Right cardiac atrium (tissue), 5 donors: ENCODE measurements at regions not wholly inside any gene's neighbourhood (a gene's known extent, or its start where the extent isn't known, plus 50 kb on each side); places are given as distances from the start of the nearest gene placed in this dataset.
A peak's percentile ranks its signal among the peaks of the same experiment; 100 is the strongest.

Experiments
- ATAC-seq, 2 donors: fragments of 200-7000 bp; cut with Tn5 transposase; one replicate each; pipeline versions ENCODE4 v1.8.0 to v1.9.1; 2020; ENCODE audit warnings: moderate library complexity in 2 of 2, mild to moderate bottlenecking in 1 of 2
- DNase-seq, 3 donors: peaks; one replicate each; pipeline ENCODE4 v3.0.0-alpha.2; 2020
- H3K27ac ChIP-seq: one replicate; pipeline ENCODE4 v1.5.1; 2013; ENCODE audit warnings: mild to moderate bottlenecking, low read length, control low read depth, moderate library complexity
- H3K27me3 ChIP-seq: one replicate; pipeline ENCODE4 v1.6.1; 2013; ENCODE audit not compliant: control insufficient read depth, insufficient read depth
- H3K4me1 ChIP-seq: one replicate; pipeline ENCODE4 v1.6.1; 2013; ENCODE audit warnings: low read length; ENCODE audit not compliant: control insufficient read depth, insufficient read depth
- H3K4me3 ChIP-seq: one replicate; pipeline ENCODE4 v1.5.1; 2013; ENCODE audit warnings: low read length, control low read depth
- H3K9me3 ChIP-seq: one replicate; pipeline ENCODE4 v1.6.1; 2013; ENCODE audit warnings: low read length; ENCODE audit not compliant: control insufficient read depth
- WGBS: extraction: QIAGEN DNeasy Blood & Tissue Kit; methylation state at CpG from one replicate; pipeline ENCODE4 v1.1.7; 2013; 5-methylcytosine and 5-hydroxymethylcytosine counted together
- intact Hi-C, 4 donors: fragments of 100-400 bp; cut with DNase I; formaldehyde crosslinking; loops; one replicate each; pipeline versions ENCODE4 v1.11.0 to v1.14.0; 2022 to 2023
- donor health status: healthy with polysubstance abuse.
- donor health status: DM: no; HTN: yes; CAD: no.
- donor health status: DM: no; HTN: no; CAD: no.
- donor health status: DM: no; HTN: yes; CAD: no; lungs with severe emphysema.
- donor health status: DM: yes; HTN: yes; CAD: no.

- ATAC-seq: no peak
- no peak for DNase-seq
- H3K27ac ChIP-seq: no peak overlapping the region
- 81% methylated on average over 12 of the region's 12 CpGs for WGBS
- intact Hi-C loops: no loop called here
- no peaks in the 10 kb centered on the region for H3K9me3 ChIP-seq
- H3K27me3 ChIP-seq: no peaks in the 10 kb centered on the region
- no peaks in the 10 kb centered on the region for H3K4me1 ChIP-seq
- H3K4me3 ChIP-seq: no peak overlapping the region
Observed at GRCh38 chr14:53613404-53614253, 343.0 kb downstream of the BMP4 start.

- ATAC-seq (no peak), DNase-seq (no peak)
- Histone ChIP-seq H3K27ac (no peak overlapping the region), H3K4me1 (no peaks in the 10 kb centered on the region), H3K4me3 (no peak overlapping the region), H3K9me3 (no peaks in the 10 kb centered on the region), H3K27me3 (no peaks in the 10 kb centered on the region)
- intact Hi-C loops: no loop called here
Observed at GRCh38 chr14:53610947-53611346, 345.7 kb downstream of the BMP4 start.

GRCh38 chr14:53609009-53609408 is 347.6 kb downstream of the BMP4 start:
- WGBS: 71% methylated on average over 1 of the region's 1 CpG
- H3K27me3 ChIP-seq: no peaks in the 10 kb centered on the region
- no peak for ATAC-seq
- H3K27ac ChIP-seq: no peak overlapping the region
- intact Hi-C loops: no loop called here
- DNase-seq: no peak
- no peaks in the 10 kb centered on the region for H3K9me3 ChIP-seq
- H3K4me3 ChIP-seq: no peak overlapping the region
- H3K4me1 ChIP-seq: no peaks in the 10 kb centered on the region

- intact Hi-C loops: no loop called here
- Histone ChIP-seq H3K27ac (no peak overlapping the region), H3K4me3 (no peak overlapping the region), H3K4me1 (no peaks in the 10 kb centered on the region), H3K27me3 (no peaks in the 10 kb centered on the region), H3K9me3 (no peaks in the 10 kb centered on the region)
- ATAC-seq (no peak), DNase-seq (no peak)
- 72% methylated on average over 5 of the region's 5 CpGs for WGBS
Observed at GRCh38 chr14:53608369-53608768, 348.3 kb downstream of the BMP4 start.

- intact Hi-C loops: no loop called here
- WGBS: 78% methylated on average over 1 of the region's 1 CpG
- DNase-seq (no peak), ATAC-seq (no peak)
- Histone ChIP-seq H3K4me3 (no peak overlapping the region), H3K4me1 (no peaks in the 10 kb centered on the region), H3K27ac (no peak overlapping the region), H3K9me3 (no peaks in the 10 kb centered on the region), H3K27me3 (no peaks in the 10 kb centered on the region)
Observed at GRCh38 chr14:53606203-53606602, 350.4 kb downstream of the BMP4 start.

GRCh38 chr14:53605562-53605961 is 351.1 kb downstream of the BMP4 start:
- H3K4me3 ChIP-seq: no peak overlapping the region
- intact Hi-C loops: no loop called here

GRCh38 chr14:53603994-53604393 is 352.6 kb downstream of the BMP4 start:
- Histone ChIP-seq H3K9me3 (no peaks in the 10 kb centered on the region), H3K27ac (no peak overlapping the region), H3K27me3 (no peaks in the 10 kb centered on the region), H3K4me1 (no peaks in the 10 kb centered on the region), H3K4me3 (no peak overlapping the region)
- ATAC-seq (no peak), DNase-seq (no peak)
- WGBS: 96% methylated on average over 5 of the region's 5 CpGs
- intact Hi-C loops: no loop called here

More at GRCh38 chr14:53605562-53605961, 351.1 kb downstream of the BMP4 start:
- H3K27me3 ChIP-seq: no peaks in the 10 kb centered on the region
- H3K9me3 ChIP-seq: no peaks in the 10 kb centered on the region
- ATAC-seq (no peak), DNase-seq (no peak)
- no peaks in the 10 kb centered on the region for H3K4me1 ChIP-seq
- H3K27ac ChIP-seq: no peak overlapping the region

GRCh38 chr14:53601409-53601808 is 355.2 kb downstream of the BMP4 start:
- Histone ChIP-seq H3K4me3 (no peak overlapping the region), H3K27ac (no peak overlapping the region), H3K27me3 (no peaks in the 10 kb centered on the region), H3K4me1 (no peaks in the 10 kb centered on the region), H3K9me3 (no peaks in the 10 kb centered on the region)
- DNase-seq (no peak), ATAC-seq (no peak)
- intact Hi-C loops: no loop called here
- 69% methylated on average over 1 of the region's 1 CpG for WGBS

GRCh38 chr14:53599221-53599945 is 357.2 kb downstream of the BMP4 start:
- Histone ChIP-seq H3K27me3 (no peaks in the 10 kb centered on the region), H3K27ac (no peak overlapping the region), H3K9me3 (no peaks in the 10 kb centered on the region), H3K4me3 (no peak overlapping the region), H3K4me1 (no peaks in the 10 kb centered on the region)
- intact Hi-C loops: no loop called here
- ATAC-seq: no peak
- DNase-seq: no peak
- 76% methylated on average over 6 of the region's 6 CpGs for WGBS

- 62% methylated on average over 7 of the region's 7 CpGs for whole genome bisulfite sequencing
- no peaks in the 10 kb centered on the region for H3K4me1 ChIP-seq
- no peak overlapping the region for H3K4me3 ChIP-seq
- intact Hi-C loops: no loop called here
- ATAC-seq (peak in 1 of 2 donors; percentile 31), DNase-seq (no peak)
- H3K27ac ChIP-seq: no peak overlapping the region
- H3K27me3 ChIP-seq: no peaks in the 10 kb centered on the region
- H3K9me3 ChIP-seq: no peaks in the 10 kb centered on the region
Observed at GRCh38 chr14:53596853-53597525, 359.6 kb downstream of the BMP4 start.

- intact Hi-C loops: no loop called here
- Histone ChIP-seq H3K27me3 (no peaks in the 10 kb centered on the region), H3K4me3 (no peak overlapping the region), H3K27ac (no peak overlapping the region), H3K9me3 (no peaks in the 10 kb centered on the region), H3K4me1 (no peaks in the 10 kb centered on the region)
- no peak for ATAC-seq
- no peak for DNase-seq
- WGBS: 75% methylated on average over 3 of the region's 3 CpGs
Observed at GRCh38 chr14:53591816-53592215, 364.8 kb downstream of the BMP4 start.
